ENCODE measurements at regions not wholly inside any gene's neighbourhood (a gene's known extent, or its start where the extent isn't known, plus 50 kb on each side); places are given as distances from the start of the nearest gene placed in this dataset.

- Histone ChIP-seq H3K4me3 (ENCODE audit: extremely low read depth in 1 of 4, insufficient read depth in 2 of 4, low read depth in 3 of 4, low read length in 4 of 4) (no peak overlapping the region), H2BK5ac (ENCODE audit: low read depth, low read length) (no peak overlapping the region), H2BK12ac (ENCODE audit: low read depth, low read length) (no peak overlapping the region), H2BK15ac (ENCODE audit: low read length) (no peak overlapping the region), H3K36me3 (ENCODE audit: control insufficient read depth in 2 of 4, insufficient read depth in 4 of 4, low read length in 3 of 4) (no peaks in the 10 kb centered on the region), H2AK5ac (ENCODE audit: low read depth, low read length) (no peak overlapping the region), H3K4me2 (ENCODE audit: insufficient read depth in 1 of 2, low read depth in 2 of 2, low read length in 2 of 2) (no peak overlapping the region), H3K14ac (ENCODE audit: insufficient read length) (no peak overlapping the region), H3K56ac (replicated peaks; ENCODE audit: insufficient read length, low read depth, low read length) (no peak overlapping the region), H3K18ac (ENCODE audit: extremely low read depth, low read length) (no peak overlapping the region), H2AFZ (ENCODE audit: low read length) (no peak overlapping the region), H3K79me1 (ENCODE audit: low read depth, low read length) (no peaks in the 10 kb centered on the region), H3K4ac (replicated peaks; ENCODE audit: insufficient read length, low read depth, low read length) (no peak overlapping the region), H3K79me2 (ENCODE audit: control insufficient read depth in 1 of 2, insufficient read depth in 2 of 2, low read length in 2 of 2) (no peaks in the 10 kb centered on the region), H3K23ac (ENCODE audit: insufficient read length) (no peak overlapping the region), H4K20me1 (replicated peaks in 1 of 2; ENCODE audit: control insufficient read depth in 1 of 2, insufficient read depth in 2 of 2, low read length in 2 of 2) (no peaks in the 10 kb centered on the region), H3K27me3 (replicated peaks in 1 of 4; ENCODE audit: control insufficient read depth in 3 of 4, extremely low read depth in 1 of 4, insufficient read depth in 3 of 4, low read length in 3 of 4) (no peaks in the 10 kb centered on the region; a peak in 2 of 7 replicates), H4K91ac (replicated peaks; ENCODE audit: insufficient read length, low read length) (no peak overlapping the region), H3K27ac (ENCODE audit: low read depth, low read length) (no peak overlapping the region), H3K4me1 (replicated peaks in 1 of 4; ENCODE audit: control insufficient read depth in 3 of 4, insufficient read depth in 4 of 4, low read length in 3 of 4) (no peaks in the 10 kb centered on the region), H4K5ac (ENCODE audit: insufficient read length, low read depth, low read length) (no peak overlapping the region), H2BK20ac (ENCODE audit: low read length) (no peak overlapping the region), H3K9ac (replicated peaks in 1 of 4; ENCODE audit: extremely low read depth in 1 of 4, low read depth in 3 of 4, low read length in 3 of 4) (no peak overlapping the region), H3K23me2 (ENCODE audit: low read depth, low read length) (no peaks in the 10 kb centered on the region), H4K8ac (ENCODE audit: extremely low read depth, insufficient read depth, low read length) (no peak overlapping the region), H3K9me3 (ENCODE audit: insufficient read depth in 2 of 2, low read depth in 1 of 2, low read length in 1 of 2) (peaks cover 65 to 91% of the 10 kb centered on the region in 2 experiments), H2BK120ac (replicated peaks; ENCODE audit: low read depth, low read length) (no peak overlapping the region)
- WGBS, 2 experiments (ENCODE audit: extremely low coverage in 1 of 2, insufficient coverage in 1 of 2, insufficient read length in 1 of 2, insufficient replicate concordance in 2 of 2, low coverage in 1 of 2, low lambda C conversion rate in 2 of 2, missing lambda C conversion rate in 1 of 2) = 82% methylated on average over 2 of the region's 2 CpGs; no CpG with 5 or more reads in 1 of the 2 experiments
- FAIRE-seq = no peak
- peak in 1 of 2 experiments; percentile 40 for DNase-seq (ENCODE audit: low read depth in 1 of 2, low spot score in 2 of 2)
- POLR2A ChIA-PET (ENCODE audit: partially characterized antibody) = no interaction called here
- CTCF ChIA-PET (ENCODE audit: partially characterized antibody) = interaction anchor here (1.0 to 1.8 kb wide), 4 partner anchors 15 to 128 kb away, joined by 3 to 4 read pairs (median 4); no protein-coding TSS in a partner anchor
- no peak for TF ChIP-seq JUND (IDR thresholded peaks at IDR 0.05; ENCODE audit: low read length)
- TF ChIP-seq BACH1 (IDR thresholded peaks at IDR 0.05; ENCODE audit: low read length) = no peak
- TF ChIP-seq YY1 (IDR thresholded peaks at IDR 0.05; ENCODE audit: low read depth, low read length) = no peak
- TF ChIP-seq HDAC2 (IDR thresholded peaks at IDR 0.05; ENCODE audit: borderline replicate concordance in 1 of 2, low read depth in 2 of 2, low read length in 2 of 2) = no peak
- TF ChIP-seq RNF2 (IDR thresholded peaks at IDR 0.05; ENCODE audit: borderline replicate concordance, low read depth, low read length, missing control alignments, poor library complexity, severe bottlenecking) = no peak
- no peak for TF ChIP-seq GTF2F1 (IDR thresholded peaks at IDR 0.05; ENCODE audit: borderline replicate concordance, low read depth, low read length)
- no peak for TF ChIP-seq CEBPB (IDR thresholded peaks at IDR 0.05; ENCODE audit: low read depth, low read length)
- TF ChIP-seq CREB1 (IDR thresholded peaks at IDR 0.05) = no peak
- TF ChIP-seq RAD21 (IDR thresholded peaks at IDR 0.05 in 1 of 2, conservative IDR thresholded peaks at IDR 0.05 in 1 of 2; ENCODE audit: low read depth in 2 of 2, low read length in 2 of 2) = no peak
- no peak for TF ChIP-seq ZNF274 (IDR thresholded peaks at IDR 0.05; ENCODE audit: borderline replicate concordance, extremely low read depth, low read length)
- TF ChIP-seq EZH2 (IDR thresholded peaks at IDR 0.05; ENCODE audit: low read depth, low read length, severe bottlenecking) = no peak
- no peak for TF ChIP-seq SIRT6 (IDR thresholded peaks at IDR 0.05; ENCODE audit: low read length)
- no peak for TF ChIP-seq USF2 (IDR thresholded peaks at IDR 0.05; ENCODE audit: low read length)
These were observed 101.6 kb downstream of the METRNL start for GRCh38 chr17:83180996-83181481.
